Osteocyte (in vitro differentiated cells): ENCODE measurements at regions not wholly inside any gene's neighbourhood (a gene's known extent, or its start where the extent isn't known, plus 50 kb on each side); places are given as distances from the start of the nearest gene placed in this dataset.

Source experiments
- DNase-seq: peaks from one replicate; pipeline ENCODE4 v3.0.0; 2021; ENCODE audit warnings: mixed read lengths; ENCODE audit not compliant: unreplicated experiment; ENCODE audit errors: extremely low spot score
- H3K27ac Mint-ChIP-seq: one replicate; pipeline ENCODE4 v1.8.0; 2021; ENCODE audit warnings: mild to moderate bottlenecking, mixed read lengths; ENCODE audit not compliant: unreplicated experiment
- H3K27me3 Mint-ChIP-seq: one replicate; pipeline ENCODE4 v1.8.0; 2021; ENCODE audit warnings: mixed read lengths; ENCODE audit not compliant: unreplicated experiment
- H3K36me3 Mint-ChIP-seq: one replicate; pipeline ENCODE4 v1.8.0; 2021; ENCODE audit warnings: mixed read lengths; ENCODE audit not compliant: unreplicated experiment
- H3K4me1 Mint-ChIP-seq: one replicate; pipeline ENCODE4 v1.8.0; 2021; ENCODE audit warnings: mixed read lengths; ENCODE audit not compliant: unreplicated experiment
- H3K4me3 Mint-ChIP-seq: one replicate; pipeline ENCODE4 v1.8.0; 2021; ENCODE audit warnings: mild to moderate bottlenecking, moderate library complexity, mixed read lengths; ENCODE audit not compliant: unreplicated experiment
- H3K9me3 Mint-ChIP-seq: one replicate; pipeline ENCODE4 v1.8.0; 2021; ENCODE audit warnings: mixed read lengths; ENCODE audit not compliant: unreplicated experiment
- CTCF ChIP-seq: fragments of 200-600 bp; sonication (generic); IDR thresholded peaks from 2 replicates; pipeline ENCODE4 v1.5.0; 2021; ENCODE audit warnings: antibody characterized with exemption, mild to moderate bottlenecking, moderate library complexity

- Mint-ChIP-seq H3K27ac (peak overlapping the region; percentile 91), H3K36me3 (no peaks in the 10 kb centered on the region), H3K4me3 (peak overlapping the region; percentile 76), H3K27me3 (no peaks in the 10 kb centered on the region), H3K4me1 (peaks cover 16% of the 10 kb centered on the region), H3K9me3 (no peaks in the 10 kb centered on the region)
- no peak for TF ChIP-seq CTCF
- DNase-seq = no peak
Observed at GRCh38 chr22:41023299-41023623, 69.1 kb upstream of the EP300 start.

DNA sequence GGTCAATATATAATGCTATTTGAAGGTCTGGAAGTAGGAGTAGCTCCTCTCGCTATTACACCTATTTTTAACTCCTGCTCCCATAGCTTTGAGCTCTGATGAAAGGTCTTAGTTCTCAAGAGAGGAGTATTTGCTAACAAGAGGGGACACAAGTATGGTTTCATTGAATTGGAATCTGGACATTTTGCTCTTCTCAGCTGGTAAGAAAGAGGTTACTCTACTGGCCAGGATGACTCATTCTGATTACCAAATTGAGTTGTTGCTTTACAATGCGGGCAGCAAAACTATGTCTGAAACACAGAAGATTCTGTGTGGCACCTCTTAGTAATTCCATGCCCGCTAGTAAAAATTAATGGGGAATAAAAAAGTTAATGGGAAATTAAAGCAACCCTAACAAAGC is 63.6 kb upstream of the EP300 start:
- TF ChIP-seq CTCF = no peak
- Mint-ChIP-seq H3K9me3 (no peaks in the 10 kb centered on the region), H3K4me3 (no peak overlapping the region), H3K27me3 (no peaks in the 10 kb centered on the region), H3K27ac (peak overlapping the region; percentile 56), H3K4me1 (peaks cover 9% of the 10 kb centered on the region), H3K36me3 (no peaks in the 10 kb centered on the region)
- DNase-seq = no peak

- Mint-ChIP-seq H3K4me3 (no peak overlapping the region), H3K27me3 (peaks cover 3% of the 10 kb centered on the region), H3K36me3 (no peaks in the 10 kb centered on the region), H3K9me3 (no peaks in the 10 kb centered on the region), H3K4me1 (peaks cover 9% of the 10 kb centered on the region), H3K27ac (no peak overlapping the region)
- DNase-seq = no peak
- TF ChIP-seq CTCF = no peak
Observed at GRCh38 chr22:41030891-41031290, 61.5 kb upstream of the EP300 start.

DNA sequence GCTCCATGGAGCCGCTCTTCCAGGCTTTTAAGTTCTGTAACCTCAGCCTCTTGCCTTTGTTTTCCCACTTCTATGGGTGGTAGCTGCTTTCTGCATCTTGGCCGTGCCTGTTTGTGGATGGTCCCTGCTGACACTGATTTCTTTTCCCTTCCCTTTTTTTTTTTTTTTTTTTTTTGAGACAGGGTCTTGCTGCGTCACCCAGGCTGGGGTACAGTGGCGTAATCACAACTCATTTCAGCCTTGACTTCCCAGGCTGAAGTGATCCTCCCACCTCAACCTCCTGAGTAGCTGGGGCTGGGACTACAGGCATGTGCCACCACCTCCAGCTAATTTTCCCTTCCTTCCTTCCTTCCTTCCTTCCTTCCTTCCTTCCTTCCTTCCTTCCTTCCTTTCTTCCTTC is 57.7 kb upstream of the EP300 start:
- no peak for TF ChIP-seq CTCF
- Mint-ChIP-seq H3K4me1 (no peaks in the 10 kb centered on the region), H3K4me3 (no peak overlapping the region), H3K36me3 (no peaks in the 10 kb centered on the region), H3K27me3 (peaks cover 12% of the 10 kb centered on the region), H3K27ac (no peak overlapping the region), H3K9me3 (no peaks in the 10 kb centered on the region)
- DNase-seq = no peak

GRCh38 chr22:41036924-41037323 is 55.5 kb upstream of the EP300 start:
- no peak for TF ChIP-seq CTCF
- Mint-ChIP-seq H3K27ac (no peak overlapping the region), H3K27me3 (peaks cover 12% of the 10 kb centered on the region), H3K4me3 (no peak overlapping the region), H3K9me3 (no peaks in the 10 kb centered on the region), H3K36me3 (no peaks in the 10 kb centered on the region), H3K4me1 (no peaks in the 10 kb centered on the region)
- no peak for DNase-seq
